DND-41 (cell line): ENCODE measurements at regions not wholly inside any gene's neighbourhood (a gene's known extent, or its start where the extent isn't known, plus 50 kb on each side); places are given as distances from the start of the nearest gene placed in this dataset.

Source experiments
- EZH2 ChIP-seq: IDR thresholded peaks from 3 replicates; pipeline ENCODE4 v1.6.1; 2012; ENCODE audit warnings: borderline replicate concordance, low read depth, mild to moderate bottlenecking, moderate library complexity, low read length, inconsistent platforms; ENCODE audit not compliant: severe bottlenecking
- TF ChIP-seq, protein P1 (sequence below): IDR thresholded peaks from 2 replicates; pipeline ENCODE4 v1.5.1; 2012; ENCODE audit warnings: borderline replicate concordance, low read length, moderate library complexity, mild to moderate bottlenecking; ENCODE audit not compliant: poor library complexity, severe bottlenecking; ENCODE audit errors: extremely low read depth

DNA sequence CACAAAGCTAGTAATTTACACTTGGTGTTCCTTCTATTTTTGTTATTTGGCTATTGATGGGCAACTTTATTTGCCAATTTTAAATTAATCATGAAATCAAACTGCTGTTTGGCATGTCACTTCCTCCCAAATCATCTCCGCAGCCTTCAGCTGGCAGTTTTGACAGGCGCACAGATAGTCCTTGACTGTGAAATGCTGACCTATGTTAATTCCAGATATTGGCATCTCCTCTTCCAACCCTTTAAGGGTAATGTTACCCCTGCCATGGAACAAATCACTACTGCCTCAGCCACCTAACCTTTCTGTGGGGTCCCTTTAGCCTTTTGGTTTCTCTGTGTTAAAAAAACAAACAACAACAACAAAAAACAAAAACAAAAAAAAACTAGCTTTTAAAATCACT is 182.4 kb upstream of the TANK start:
- TF ChIP-seq, protein P1, sequence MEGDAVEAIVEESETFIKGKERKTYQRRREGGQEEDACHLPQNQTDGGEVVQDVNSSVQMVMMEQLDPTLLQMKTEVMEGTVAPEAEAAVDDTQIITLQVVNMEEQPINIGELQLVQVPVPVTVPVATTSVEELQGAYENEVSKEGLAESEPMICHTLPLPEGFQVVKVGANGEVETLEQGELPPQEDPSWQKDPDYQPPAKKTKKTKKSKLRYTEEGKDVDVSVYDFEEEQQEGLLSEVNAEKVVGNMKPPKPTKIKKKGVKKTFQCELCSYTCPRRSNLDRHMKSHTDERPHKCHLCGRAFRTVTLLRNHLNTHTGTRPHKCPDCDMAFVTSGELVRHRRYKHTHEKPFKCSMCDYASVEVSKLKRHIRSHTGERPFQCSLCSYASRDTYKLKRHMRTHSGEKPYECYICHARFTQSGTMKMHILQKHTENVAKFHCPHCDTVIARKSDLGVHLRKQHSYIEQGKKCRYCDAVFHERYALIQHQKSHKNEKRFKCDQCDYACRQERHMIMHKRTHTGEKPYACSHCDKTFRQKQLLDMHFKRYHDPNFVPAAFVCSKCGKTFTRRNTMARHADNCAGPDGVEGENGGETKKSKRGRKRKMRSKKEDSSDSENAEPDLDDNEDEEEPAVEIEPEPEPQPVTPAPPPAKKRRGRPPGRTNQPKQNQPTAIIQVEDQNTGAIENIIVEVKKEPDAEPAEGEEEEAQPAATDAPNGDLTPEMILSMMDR = no peak
- no peak for TF ChIP-seq EZH2
